ENCODE measurements at regions not wholly inside any gene's neighbourhood (a gene's known extent, or its start where the extent isn't known, plus 50 kb on each side); places are given as distances from the start of the nearest gene placed in this dataset.
"Not testable (repeated sequence)": the region's sequence is repeated elsewhere in the genome, so short reads cannot be mapped to it uniquely, and the experiment has no call there.

- not testable (repeated sequence) for TF ChIP-seq RAD21 (IDR thresholded peaks at IDR 0.05; ENCODE audit: insufficient read depth, low read depth, low read length); BACH1 (IDR thresholded peaks at IDR 0.05; ENCODE audit: borderline replicate concordance); CTCF (IDR thresholded peaks at IDR 0.05 in 2 of 3, conservative IDR thresholded peaks at IDR 0.05 in 1 of 3; ENCODE audit: control insufficient read depth in 2 of 3, extremely low read depth in 1 of 3, insufficient read depth in 1 of 3, low read depth in 3 of 3, low read length in 3 of 3); GABPA (IDR thresholded peaks at IDR 0.05; ENCODE audit: low read depth)
Observed at GRCh38 chr1:121607499-121607898, 422.7 kb downstream of the SRGAP2C start.
